ENCODE measurements at regions not wholly inside any gene's neighbourhood (a gene's known extent, or its start where the extent isn't known, plus 50 kb on each side); places are given as distances from the start of the nearest gene placed in this dataset.
A peak's percentile ranks its signal among the peaks of the same experiment; 100 is the strongest.

DNA sequence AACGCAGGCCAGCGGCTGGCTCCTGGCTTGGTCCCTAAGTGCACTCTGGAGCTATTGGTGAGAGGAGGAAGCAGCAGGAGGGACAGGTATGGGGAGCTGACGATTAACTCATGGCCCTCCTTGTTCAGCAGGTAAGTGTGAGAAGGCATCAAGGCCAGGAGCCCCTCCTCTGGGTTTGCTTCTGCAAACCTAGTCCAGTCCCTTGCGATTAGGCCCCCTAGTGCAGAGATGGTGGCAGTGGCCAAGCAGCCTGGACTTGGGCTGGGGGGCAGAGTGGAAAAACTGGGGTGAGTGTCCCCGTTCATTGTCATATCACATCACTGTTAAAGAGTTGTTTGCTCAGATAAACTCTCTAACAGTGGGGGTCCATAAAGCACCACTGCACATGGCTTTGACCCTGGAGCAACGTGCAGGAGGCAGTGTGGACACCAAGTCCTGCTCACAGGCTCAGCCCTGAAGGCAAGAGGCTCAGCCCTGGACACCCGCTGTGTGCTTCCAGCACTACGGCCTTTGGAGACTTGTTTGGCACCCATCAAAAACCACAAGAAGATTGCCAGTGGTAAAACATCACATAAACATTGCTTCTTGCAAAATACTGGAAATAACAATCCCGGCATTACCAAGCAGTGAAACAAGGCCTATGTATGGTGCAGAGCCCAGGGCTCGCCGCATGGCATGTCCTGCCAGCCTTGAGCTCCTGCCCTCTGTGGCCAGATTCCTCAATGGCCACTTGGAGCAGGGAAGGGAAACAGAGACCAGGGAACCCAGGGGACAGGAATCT, 184.3 kb upstream of the RTL1 start:
- H4K5ac ChIP-seq (ENCODE audit: low read depth, low read length), result no peak overlapping the region
- H4K91ac ChIP-seq (ENCODE audit: insufficient read depth, low read depth, low read length), result no peak overlapping the region
- no peak overlapping the region for H2BK120ac ChIP-seq (ENCODE audit: low read depth, low read length)
- H3K4ac ChIP-seq (ENCODE audit: low read depth, low read length), result no peak overlapping the region
- H3K4me3 ChIP-seq (ENCODE audit: insufficient read depth, low read depth, low read length), result no peak overlapping the region
- H2AFZ ChIP-seq (replicated peaks; ENCODE audit: low read length, poor library complexity), result peak overlapping the region; percentile 24
- TF ChIP-seq, protein P1, sequence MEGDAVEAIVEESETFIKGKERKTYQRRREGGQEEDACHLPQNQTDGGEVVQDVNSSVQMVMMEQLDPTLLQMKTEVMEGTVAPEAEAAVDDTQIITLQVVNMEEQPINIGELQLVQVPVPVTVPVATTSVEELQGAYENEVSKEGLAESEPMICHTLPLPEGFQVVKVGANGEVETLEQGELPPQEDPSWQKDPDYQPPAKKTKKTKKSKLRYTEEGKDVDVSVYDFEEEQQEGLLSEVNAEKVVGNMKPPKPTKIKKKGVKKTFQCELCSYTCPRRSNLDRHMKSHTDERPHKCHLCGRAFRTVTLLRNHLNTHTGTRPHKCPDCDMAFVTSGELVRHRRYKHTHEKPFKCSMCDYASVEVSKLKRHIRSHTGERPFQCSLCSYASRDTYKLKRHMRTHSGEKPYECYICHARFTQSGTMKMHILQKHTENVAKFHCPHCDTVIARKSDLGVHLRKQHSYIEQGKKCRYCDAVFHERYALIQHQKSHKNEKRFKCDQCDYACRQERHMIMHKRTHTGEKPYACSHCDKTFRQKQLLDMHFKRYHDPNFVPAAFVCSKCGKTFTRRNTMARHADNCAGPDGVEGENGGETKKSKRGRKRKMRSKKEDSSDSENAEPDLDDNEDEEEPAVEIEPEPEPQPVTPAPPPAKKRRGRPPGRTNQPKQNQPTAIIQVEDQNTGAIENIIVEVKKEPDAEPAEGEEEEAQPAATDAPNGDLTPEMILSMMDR (conservative IDR thresholded peaks at IDR 0.05; ENCODE audit: low read depth, low read length), result no peak
- no peak for TF ChIP-seq USF2 (IDR thresholded peaks at IDR 0.05; ENCODE audit: low read depth, low read length)
- TF ChIP-seq MXI1 (IDR thresholded peaks at IDR 0.05; ENCODE audit: borderline replicate concordance, low read depth, low read length), result no peak
- TF ChIP-seq NFE2L2 (IDR thresholded peaks at IDR 0.05; ENCODE audit: low read depth, low read length), result no peak
- no peak for DNase-seq
- H2BK15ac ChIP-seq (ENCODE audit: low read depth, low read length), result no peak overlapping the region
- H3K4me1 ChIP-seq (ENCODE audit: control insufficient read depth, insufficient read depth, low read length), result no peaks in the 10 kb centered on the region
- intact Hi-C loops (cut with micrococcal nuclease) (no loop called here), dilution Hi-C loops (cut with HindIII; ENCODE audit: low sequenced_read_pairs, unreplicated experiment) (no loop called here), in situ Hi-C loops (cut with MboI; ENCODE audit: low sequenced_read_pairs) (no loop called here)
- H3K56ac ChIP-seq (ENCODE audit: extremely low read depth, insufficient read depth, low read length), result no peak overlapping the region
- H4K8ac ChIP-seq (ENCODE audit: low read depth in 2 of 2, low read length in 2 of 2), result no peak overlapping the region
- no TSS peak for BruUV-seq (replicated peaks)
- no peak overlapping the region for H3K23ac ChIP-seq (ENCODE audit: low read depth, low read length)
- H3K27me3 ChIP-seq (ENCODE audit: control insufficient read depth, insufficient read depth, low read length), result peaks cover 3% of the 10 kb centered on the region; the same call in 1 of the 2 replicates
- no peak overlapping the region; the same call in 1 of the 2 replicates for H3K14ac ChIP-seq (replicated peaks; ENCODE audit: low read depth, low read length)
- no peak overlapping the region for H3K27ac ChIP-seq (ENCODE audit: insufficient read depth, low read length)
- ChIA-PET POLR2A (ENCODE audit: unreplicated experiment) (no interaction called here), CTCF (no interaction called here)
- H3K9me1 ChIP-seq (ENCODE audit: insufficient read depth, low read length), result 0 out of 2 replicates have a peak, but pooled peaks cover 3% of the 10 kb centered on the region
- ATAC-seq (ENCODE audit: low read depth), result no peak
- no peak overlapping the region for H2BK20ac ChIP-seq (ENCODE audit: low read depth, low read length)
- 17% methylated on average over 1 of the region's 11 CpGs; no CpG with 5 or more reads in 1 of the 2 experiments for WGBS, 2 experiments (ENCODE audit: extremely low coverage in 2 of 2, insufficient read length in 1 of 2)
- H4K20me1 ChIP-seq (ENCODE audit: insufficient read depth, low read length), result no peaks in the 10 kb centered on the region
- no peak overlapping the region for H2BK5ac ChIP-seq (ENCODE audit: low read depth, low read length, poor library complexity, severe bottlenecking)
- no peak overlapping the region for H3K9ac ChIP-seq (ENCODE audit: low read depth, low read length)
- H3K79me1 ChIP-seq (ENCODE audit: low read depth in 1 of 2, low read length in 2 of 2), result no peaks in the 10 kb centered on the region
- peaks cover 2% of the 10 kb centered on the region; the same call in 1 of the 2 replicates for H3K9me3 ChIP-seq (ENCODE audit: control insufficient read depth, insufficient read depth, low read length)
- H3K18ac ChIP-seq (ENCODE audit: low read depth, low read length), result no peak overlapping the region
- H3K36me3 ChIP-seq (ENCODE audit: control insufficient read depth, insufficient read depth, low read length), result no peaks in the 10 kb centered on the region
- H2AK9ac ChIP-seq (replicated peaks; ENCODE audit: low read depth, low read length, poor library complexity), result no peak overlapping the region
- no peak overlapping the region for H3K4me2 ChIP-seq (ENCODE audit: low read depth, low read length)
- no peak overlapping the region for H2AK5ac ChIP-seq (ENCODE audit: low read depth, low read length)
